PC-9 (cell line): ENCODE measurements at regions not wholly inside any gene's neighbourhood (a gene's known extent, or its start where the extent isn't known, plus 50 kb on each side); places are given as distances from the start of the nearest gene placed in this dataset.

Experiments
- CTCF ChIP-seq: fragments of 200-600 bp; sonication (generic); conservative IDR thresholded peaks from 2 replicates; pipeline ENCODE4 v1.6.1; 2017; ENCODE audit warnings: mixed run types, antibody characterized with exemption, mild to moderate bottlenecking, moderate library complexity
- EZH2 ChIP-seq: fragments of 200-600 bp; sonication (generic); IDR thresholded peaks from 2 replicates; pipeline ENCODE4 v1.8.0; 2017; ENCODE audit warnings: antibody characterized with exemption, low read depth

- TF ChIP-seq CTCF (no peak), EZH2 (no peak)
Measured at GRCh38 chr3:16785465-16785864, 99.3 kb upstream of the PLCL2 start.
